K562 (cell line): ENCODE measurements at regions not wholly inside any gene's neighbourhood (a gene's known extent, or its start where the extent isn't known, plus 50 kb on each side); places are given as distances from the start of the nearest gene placed in this dataset.

ENCODE experiments used
- ATAC-seq: fragments of 200-7000 bp; cut with Tn5 transposase; 3 replicates; pipeline ENCODE4 v1.9.1; 2020; ENCODE audit warnings: moderate library complexity
- BruUV-seq: library from RNA; stranded (reverse); fragments of 400-500 nt; replicated peaks from 2 replicates; lab custom pipeline; 2021; lab: Mats Ljungman, UMichigan
- CTCF ChIA-PET: fragments of 300-600 bp; formaldehyde crosslinking; extraction: SDS; loops from one replicate; lab custom pipeline; 2021; ENCODE audit warnings: low intra/inter-chr PET ratio; lab: Yijun Ruan, JAX
- POLR2A ChIA-PET: fragments of 300-600, 350-650 bp; sonication (Branson Sonifier 250); formaldehyde crosslinking; extraction: SDS; loops from one replicate; lab custom pipeline; 2021; ENCODE audit warnings: antibody characterized with exemption, inconsistent platforms; lab: Yijun Ruan, JAX
- DNase-seq, 4 experiments: peaks; one replicate each; pipeline versions ENCODE4 v3.0.0 to v3.0.0-alpha.2; 2011 to 2018; ENCODE audit warnings: low spot score in 3 of 4, mixed read lengths in 3 of 4; ENCODE audit errors: extremely low read depth in 1 of 4
- FAIRE-seq: peaks from 2 replicates; lab custom pipeline; 2011; peaks lifted over from hg19 to GRCh38; lab: Jason Lieb, UNC
- H2AFZ ChIP-seq: 2 replicates; pipeline ENCODE4 v1.6.0; 2011; ENCODE audit warnings: low read depth, low read length, control low read depth, inconsistent platforms
- H3K27ac ChIP-seq: fragments of 200-600 bp; 3 replicates; pipeline ENCODE4 v1.8.0; 2011; ENCODE audit warnings: low read depth, mild to moderate bottlenecking, control low read depth, inconsistent platforms, low read length, moderate library complexity, mixed read lengths; ENCODE audit errors: extremely low read depth
- H3K27me3 ChIP-seq, 2 experiments: fragments of 300-600 bp in 1 of 2; 2 replicates in 1 of 2; 3 replicates in 1 of 2; pipeline versions ENCODE4 v1.6.0 to v1.8.0; 2011; ENCODE audit warnings: inconsistent platforms in 2 of 2, low read length in 2 of 2, mild to moderate bottlenecking in 1 of 2, mixed read lengths in 1 of 2, moderate library complexity in 1 of 2; ENCODE audit not compliant: control insufficient read depth in 2 of 2, insufficient read depth in 2 of 2
- H3K36me3 ChIP-seq: fragments of 300-600 bp; 3 replicates; pipeline ENCODE4 v1.8.0; 2011; ENCODE audit warnings: mild to moderate bottlenecking, low read length, inconsistent platforms; ENCODE audit not compliant: control insufficient read depth, insufficient read depth
- H3K4me1 ChIP-seq, 2 experiments: fragments of 200-600 bp in 1 of 2; replicated peaks in 1 of 2; 2 replicates in 1 of 2; 3 replicates in 1 of 2; pipeline versions ENCODE4 v1.5.1 to v1.8.0; 2011; ENCODE audit warnings: inconsistent platforms in 2 of 2, low read length in 2 of 2, mild to moderate bottlenecking in 1 of 2, mixed read lengths in 1 of 2, moderate library complexity in 1 of 2; ENCODE audit not compliant: control insufficient read depth in 2 of 2, insufficient read depth in 2 of 2
- H3K4me2 ChIP-seq: 2 replicates; pipeline ENCODE4 v1.6.1; 2011; ENCODE audit warnings: low read length, control low read depth, inconsistent platforms, mixed read lengths; ENCODE audit not compliant: insufficient read depth
- H3K4me3 ChIP-seq: fragments of 200-600 bp; sonication (generic), shearing (Covaris generic); 2 replicates; pipeline ENCODE4 v1.5.1; 2016; ENCODE audit warnings: control low read depth, inconsistent platforms
- H3K79me2 ChIP-seq: fragments of 200-600 bp; 3 replicates; pipeline ENCODE4 v1.8.0; 2011; ENCODE audit warnings: low read length, inconsistent platforms; ENCODE audit not compliant: control insufficient read depth, insufficient read depth
- H3K9ac ChIP-seq, 2 experiments: 2 replicates each; pipeline versions ENCODE4 v1.6.0 to v1.6.1; 2011; ENCODE audit warnings: low read depth in 2 of 2, low read length in 2 of 2, control low read depth in 1 of 2, inconsistent platforms in 1 of 2, mild to moderate bottlenecking in 1 of 2, mixed read lengths in 1 of 2; ENCODE audit not compliant: insufficient read depth in 1 of 2
- H3K9me1 ChIP-seq: one replicate; pipeline ENCODE4 v1.6.0; 2011; ENCODE audit warnings: inconsistent platforms, mild to moderate bottlenecking, low read length, moderate library complexity; ENCODE audit not compliant: control insufficient read depth, insufficient read depth
- H3K9me3 ChIP-seq: replicated peaks from 2 replicates; pipeline ENCODE4 v1.5.1; 2011; ENCODE audit warnings: low read depth, low read length, inconsistent platforms; ENCODE audit not compliant: control insufficient read depth, insufficient read depth
- H4K20me1 ChIP-seq: replicated peaks from 2 replicates; pipeline ENCODE4 v1.6.1; 2011; ENCODE audit warnings: low read length, inconsistent platforms, mixed read lengths; ENCODE audit not compliant: control insufficient read depth, insufficient read depth
- CBX1 ChIP-seq: sonication (generic); IDR thresholded peaks from 2 replicates; pipeline ENCODE4 v1.6.1; 2016; ENCODE audit warnings: antibody characterized with exemption, low read depth, mild to moderate bottlenecking
- KLF10 ChIP-seq: fragments of 250-450 bp; sonication (Bioruptor Pico); IDR thresholded peaks from 2 replicates; pipeline ENCODE4 v1.6.1; 2021; ENCODE audit warnings: matching md5 sums
- KLF16 ChIP-seq: IDR thresholded peaks from 2 replicates; pipeline ENCODE4 v1.6.1; 2016; ENCODE audit warnings: antibody characterized with exemption
- LEF1 ChIP-seq: fragments of 450-650 bp; IDR thresholded peaks from 2 replicates; pipeline ENCODE4 v1.6.1; 2016; ENCODE audit warnings: mild to moderate bottlenecking
- MECOM ChIP-seq: fragments of 250-450 bp; sonication (Bioruptor Pico); IDR thresholded peaks from 2 replicates; pipeline ENCODE4 v1.8.0; 2022; ENCODE audit warnings: inconsistent platforms
- NCOA4 ChIP-seq: fragments of 450-650 bp; IDR thresholded peaks from 2 replicates; pipeline ENCODE4 v1.6.1; 2018; ENCODE audit warnings: mild to moderate bottlenecking; ENCODE audit not compliant: partially characterized antibody
- NR2F6 ChIP-seq: fragments of 450-650 bp; formaldehyde crosslinking; IDR thresholded peaks from 2 replicates; pipeline ENCODE4 v1.4.0; 2020; ENCODE audit warnings: mild to moderate bottlenecking
- PCBP2 ChIP-seq: fragments of 200-400 bp; formaldehyde crosslinking; IDR thresholded peaks from 2 replicates; pipeline ENCODE4 v1.6.1; 2018; ENCODE audit warnings: low read length, low read depth, mild to moderate bottlenecking, moderate library complexity; ENCODE audit not compliant: poor library complexity, severe bottlenecking
- POLR2H ChIP-seq: IDR thresholded peaks from 2 replicates; pipeline ENCODE4 v1.6.1; 2016; ENCODE audit warnings: missing genetic modification characterization, low read depth, mild to moderate bottlenecking, control low read depth, missing compliant biosample characterization, moderate library complexity
- RUNX1 ChIP-seq: sonication (generic); IDR thresholded peaks from 2 replicates; pipeline ENCODE4 v1.6.1; 2016; ENCODE audit warnings: antibody characterized with exemption, low read depth
- ZNF197 ChIP-seq: fragments of 200-800 bp; sonication (Bioruptor generic); IDR thresholded peaks from 2 replicates; pipeline ENCODE4 v1.6.1; 2016; ENCODE audit warnings: low read depth, missing genetic modification characterization, missing compliant biosample characterization
- WGBS: fragments of 100-300 bp; shearing (Covaris generic); methylation state at CpG from one replicate; pipeline ENCODE4 v1.1.6; 2016; ENCODE audit warnings: low coverage, mixed read lengths; ENCODE audit not compliant: insufficient coverage; ENCODE audit errors: missing lambda C conversion rate; 5-methylcytosine and 5-hydroxymethylcytosine counted together
- in situ Hi-C: fragments of 300-500 bp; cut with MboI; formaldehyde crosslinking; loops from 4 replicates; pipeline ENCODE4 v1.15.0; 2018; ENCODE audit warnings: inconsistent platforms, mixed read lengths
- intact Hi-C: fragments of 100-400 bp; cut with micrococcal nuclease; formaldehyde crosslinking; loops from 2 replicates; pipeline ENCODE4 v1.14.2; 2022
- TF ChIP-seq, protein P1 (sequence below): fragments of 150-350 bp; conservative IDR thresholded peaks from 2 replicates; pipeline ENCODE4 v1.6.1; 2014; ENCODE audit warnings: low read length
- TF ChIP-seq, protein P2 (sequence below), 3 experiments: IDR thresholded peaks in 2 of 3; conservative IDR thresholded peaks in 1 of 3; 2 replicates each; pipeline ENCODE4 v1.5.1; 2011 to 2012; ENCODE audit warnings: low read length in 3 of 3, mild to moderate bottlenecking in 3 of 3, control low read depth in 2 of 3, improper control_type of control experiment in 1 of 3, inconsistent platforms in 1 of 3, low read depth in 1 of 3, mixed read lengths in 1 of 3, moderate library complexity in 1 of 3; ENCODE audit not compliant: insufficient read depth in 2 of 3
- TF ChIP-seq, protein P3 (sequence below): fragments of 200-400 bp; formaldehyde crosslinking; IDR thresholded peaks from 2 replicates; pipeline ENCODE4 v1.6.1; 2017; ENCODE audit warnings: mild to moderate bottlenecking, low read depth, low read length, moderate library complexity
- TF ChIP-seq, protein P4 (sequence below), 2 experiments: fragments of 450-650 bp; IDR thresholded peaks; 2 replicates each; pipeline ENCODE4 v1.6.1; 2016

DNA sequence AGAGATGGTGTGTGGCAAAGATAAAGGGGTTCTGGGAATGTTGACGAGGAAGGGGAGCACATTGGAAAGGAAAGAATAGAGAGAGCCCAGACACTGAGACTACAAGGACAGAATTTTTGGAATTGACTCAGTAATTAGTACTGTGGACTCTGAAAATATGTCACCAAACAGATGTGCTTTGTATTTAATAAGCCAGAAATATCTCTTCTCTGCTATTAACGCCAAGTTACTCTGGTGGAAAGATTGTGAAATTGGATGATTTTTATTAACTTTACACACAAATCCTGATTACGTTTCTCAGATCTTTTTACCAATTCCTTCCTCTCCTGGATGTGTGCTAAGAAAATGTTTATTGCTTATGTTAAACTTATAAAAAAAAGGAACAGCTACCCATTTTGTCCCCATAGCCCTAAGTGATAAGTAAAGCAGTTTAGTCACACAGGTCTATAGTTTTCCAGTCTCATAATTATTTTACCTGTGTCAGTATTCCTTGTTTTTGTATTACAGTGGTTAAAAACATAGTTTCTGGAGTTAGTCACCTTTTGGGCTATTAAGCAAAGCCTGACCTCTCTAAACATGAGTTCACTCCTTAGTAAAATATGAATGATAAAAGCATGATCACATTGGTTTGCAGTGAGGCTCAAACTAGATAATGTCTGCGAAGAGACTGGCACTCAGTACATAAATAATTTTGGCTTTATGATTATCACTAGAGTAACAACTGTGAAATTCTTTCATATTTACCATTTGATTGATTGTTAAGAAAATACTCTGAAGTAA, 1068.3 kb downstream of the STIM2 start:
- Histone ChIP-seq H3K27me3 (no peaks in the 10 kb centered on the region), H3K9me3 (no peaks in the 10 kb centered on the region), H3K4me1 (no peaks in the 10 kb centered on the region), H4K20me1 (no peaks in the 10 kb centered on the region), H3K4me2 (no peak overlapping the region), H3K36me3 (no peaks in the 10 kb centered on the region), H3K9me1 (no peaks in the 10 kb centered on the region), H3K9ac (no peak overlapping the region), H2AFZ (no peak overlapping the region), H3K27ac (no peak overlapping the region), H3K4me3 (no peak overlapping the region), H3K79me2 (no peaks in the 10 kb centered on the region)
- no TSS peak for BruUV-seq
- FAIRE-seq (no peak), ATAC-seq (no peak), DNase-seq (no peak)
- CTCF ChIA-PET = no interaction called here
- intact Hi-C loops = no loop called here
- 0% methylated on average over 4 of the region's 4 CpGs for WGBS
- in situ Hi-C loops = no loop called here
- POLR2A ChIA-PET = no interaction called here
- TF ChIP-seq, protein P1, sequence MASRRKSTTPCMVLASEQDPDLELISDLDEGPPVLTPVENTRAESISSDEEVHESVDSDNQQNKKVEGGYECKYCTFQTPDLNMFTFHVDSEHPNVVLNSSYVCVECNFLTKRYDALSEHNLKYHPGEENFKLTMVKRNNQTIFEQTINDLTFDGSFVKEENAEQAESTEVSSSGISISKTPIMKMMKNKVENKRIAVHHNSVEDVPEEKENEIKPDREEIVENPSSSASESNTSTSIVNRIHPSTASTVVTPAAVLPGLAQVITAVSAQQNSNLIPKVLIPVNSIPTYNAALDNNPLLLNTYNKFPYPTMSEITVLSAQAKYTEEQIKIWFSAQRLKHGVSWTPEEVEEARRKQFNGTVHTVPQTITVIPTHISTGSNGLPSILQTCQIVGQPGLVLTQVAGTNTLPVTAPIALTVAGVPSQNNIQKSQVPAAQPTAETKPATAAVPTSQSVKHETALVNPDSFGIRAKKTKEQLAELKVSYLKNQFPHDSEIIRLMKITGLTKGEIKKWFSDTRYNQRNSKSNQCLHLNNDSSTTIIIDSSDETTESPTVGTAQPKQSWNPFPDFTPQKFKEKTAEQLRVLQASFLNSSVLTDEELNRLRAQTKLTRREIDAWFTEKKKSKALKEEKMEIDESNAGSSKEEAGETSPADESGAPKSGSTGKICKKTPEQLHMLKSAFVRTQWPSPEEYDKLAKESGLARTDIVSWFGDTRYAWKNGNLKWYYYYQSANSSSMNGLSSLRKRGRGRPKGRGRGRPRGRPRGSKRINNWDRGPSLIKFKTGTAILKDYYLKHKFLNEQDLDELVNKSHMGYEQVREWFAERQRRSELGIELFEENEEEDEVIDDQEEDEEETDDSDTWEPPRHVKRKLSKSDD = no peak
- TF ChIP-seq LEF1 (no peak), KLF10 (CRISPR knock-in tag) (no peak), NCOA4 (no peak), NR2F6 (CRISPR knock-in tag) (no peak), RUNX1 (no peak), KLF16 (no peak), POLR2H (no peak), PCBP2 (no peak), MECOM (CRISPR knock-in tag) (no peak), CBX1 (no peak), ZNF197 (CRISPR knock-in tag) (no peak)
- TF ChIP-seq, protein P2, sequence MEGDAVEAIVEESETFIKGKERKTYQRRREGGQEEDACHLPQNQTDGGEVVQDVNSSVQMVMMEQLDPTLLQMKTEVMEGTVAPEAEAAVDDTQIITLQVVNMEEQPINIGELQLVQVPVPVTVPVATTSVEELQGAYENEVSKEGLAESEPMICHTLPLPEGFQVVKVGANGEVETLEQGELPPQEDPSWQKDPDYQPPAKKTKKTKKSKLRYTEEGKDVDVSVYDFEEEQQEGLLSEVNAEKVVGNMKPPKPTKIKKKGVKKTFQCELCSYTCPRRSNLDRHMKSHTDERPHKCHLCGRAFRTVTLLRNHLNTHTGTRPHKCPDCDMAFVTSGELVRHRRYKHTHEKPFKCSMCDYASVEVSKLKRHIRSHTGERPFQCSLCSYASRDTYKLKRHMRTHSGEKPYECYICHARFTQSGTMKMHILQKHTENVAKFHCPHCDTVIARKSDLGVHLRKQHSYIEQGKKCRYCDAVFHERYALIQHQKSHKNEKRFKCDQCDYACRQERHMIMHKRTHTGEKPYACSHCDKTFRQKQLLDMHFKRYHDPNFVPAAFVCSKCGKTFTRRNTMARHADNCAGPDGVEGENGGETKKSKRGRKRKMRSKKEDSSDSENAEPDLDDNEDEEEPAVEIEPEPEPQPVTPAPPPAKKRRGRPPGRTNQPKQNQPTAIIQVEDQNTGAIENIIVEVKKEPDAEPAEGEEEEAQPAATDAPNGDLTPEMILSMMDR (IDR thresholded peaks at IDR 0.05 in 2 of 3, conservative IDR thresholded peaks at IDR 0.05 in 1 of 3; ENCODE audit: insufficient read depth in 2 of 3, low read depth in 1 of 3, low read length in 3 of 3) = no peak
- TF ChIP-seq, protein P3, sequence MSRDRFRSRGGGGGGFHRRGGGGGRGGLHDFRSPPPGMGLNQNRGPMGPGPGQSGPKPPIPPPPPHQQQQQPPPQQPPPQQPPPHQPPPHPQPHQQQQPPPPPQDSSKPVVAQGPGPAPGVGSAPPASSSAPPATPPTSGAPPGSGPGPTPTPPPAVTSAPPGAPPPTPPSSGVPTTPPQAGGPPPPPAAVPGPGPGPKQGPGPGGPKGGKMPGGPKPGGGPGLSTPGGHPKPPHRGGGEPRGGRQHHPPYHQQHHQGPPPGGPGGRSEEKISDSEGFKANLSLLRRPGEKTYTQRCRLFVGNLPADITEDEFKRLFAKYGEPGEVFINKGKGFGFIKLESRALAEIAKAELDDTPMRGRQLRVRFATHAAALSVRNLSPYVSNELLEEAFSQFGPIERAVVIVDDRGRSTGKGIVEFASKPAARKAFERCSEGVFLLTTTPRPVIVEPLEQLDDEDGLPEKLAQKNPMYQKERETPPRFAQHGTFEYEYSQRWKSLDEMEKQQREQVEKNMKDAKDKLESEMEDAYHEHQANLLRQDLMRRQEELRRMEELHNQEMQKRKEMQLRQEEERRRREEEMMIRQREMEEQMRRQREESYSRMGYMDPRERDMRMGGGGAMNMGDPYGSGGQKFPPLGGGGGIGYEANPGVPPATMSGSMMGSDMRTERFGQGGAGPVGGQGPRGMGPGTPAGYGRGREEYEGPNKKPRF = no peak
- TF ChIP-seq, protein P4, sequence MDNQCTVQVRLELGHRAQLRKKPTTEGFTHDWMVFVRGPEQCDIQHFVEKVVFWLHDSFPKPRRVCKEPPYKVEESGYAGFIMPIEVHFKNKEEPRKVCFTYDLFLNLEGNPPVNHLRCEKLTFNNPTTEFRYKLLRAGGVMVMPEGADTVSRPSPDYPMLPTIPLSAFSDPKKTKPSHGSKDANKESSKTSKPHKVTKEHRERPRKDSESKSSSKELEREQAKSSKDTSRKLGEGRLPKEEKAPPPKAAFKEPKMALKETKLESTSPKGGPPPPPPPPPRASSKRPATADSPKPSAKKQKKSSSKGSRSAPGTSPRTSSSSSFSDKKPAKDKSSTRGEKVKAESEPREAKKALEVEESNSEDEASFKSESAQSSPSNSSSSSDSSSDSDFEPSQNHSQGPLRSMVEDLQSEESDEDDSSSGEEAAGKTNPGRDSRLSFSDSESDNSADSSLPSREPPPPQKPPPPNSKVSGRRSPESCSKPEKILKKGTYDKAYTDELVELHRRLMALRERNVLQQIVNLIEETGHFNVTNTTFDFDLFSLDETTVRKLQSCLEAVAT (IDR thresholded peaks at IDR 0.05) = no peak
